ENCODE measurements at regions not wholly inside any gene's neighbourhood (a gene's known extent, or its start where the extent isn't known, plus 50 kb on each side); places are given as distances from the start of the nearest gene placed in this dataset.

DNA sequence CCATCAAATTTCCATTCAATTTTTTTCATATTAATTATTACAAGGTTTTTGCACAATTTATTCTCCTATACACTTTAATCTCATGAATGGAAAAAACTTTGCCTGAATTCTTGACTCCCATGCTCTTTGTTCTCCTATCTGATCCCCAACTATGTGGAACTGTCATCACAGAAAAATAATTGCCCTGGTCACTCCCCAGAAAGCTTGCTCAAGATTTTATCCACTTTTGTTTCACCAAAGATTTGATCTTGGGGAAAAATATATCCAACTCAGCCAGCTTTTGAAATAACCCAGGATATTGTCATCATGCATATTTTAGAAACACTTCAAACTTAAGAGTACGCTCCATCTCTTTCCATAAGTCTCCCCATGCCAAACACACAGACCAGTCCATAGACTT is 77.7 kb upstream of the PPP2R2B start:
- no peak for TF ChIP-seq POLR2AphosphoS5 (IDR thresholded peaks at IDR 0.05; ENCODE audit: low read depth, low read length)
- no peak for TF ChIP-seq REST (IDR thresholded peaks at IDR 0.05; ENCODE audit: insufficient read depth in 1 of 2, low read depth in 2 of 2, low read length in 2 of 2)
- TF ChIP-seq SIN3A (IDR thresholded peaks at IDR 0.05; ENCODE audit: borderline replicate concordance, insufficient read depth, low read length): no peak

All from PFSK-1 (cell line).